ENCODE measurements at regions not wholly inside any gene's neighbourhood (a gene's known extent, or its start where the extent isn't known, plus 50 kb on each side); places are given as distances from the start of the nearest gene placed in this dataset.
"Not testable (repeated sequence)": the region's sequence is repeated elsewhere in the genome, so short reads cannot be mapped to it uniquely, and the experiment has no call there.

DNA sequence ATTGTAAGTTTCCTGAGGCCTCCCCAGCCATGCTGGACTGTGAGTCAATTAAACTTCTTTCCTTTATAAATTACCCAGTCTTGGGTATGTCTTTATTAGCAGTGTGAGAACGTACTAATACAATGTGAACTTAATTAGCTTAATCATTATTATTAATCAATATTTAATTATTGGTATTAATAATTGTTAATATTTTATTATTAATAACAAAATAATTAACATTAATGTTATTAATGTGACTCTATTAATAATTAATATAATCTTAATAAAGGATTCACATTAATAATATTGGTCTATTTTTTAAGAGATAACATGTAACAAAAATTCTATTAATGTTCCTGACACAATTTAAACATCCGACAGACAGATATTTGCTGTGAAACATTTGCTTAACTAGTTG is 164.9 kb upstream of the ATF7IP start:
- TF ChIP-seq, protein P1, sequence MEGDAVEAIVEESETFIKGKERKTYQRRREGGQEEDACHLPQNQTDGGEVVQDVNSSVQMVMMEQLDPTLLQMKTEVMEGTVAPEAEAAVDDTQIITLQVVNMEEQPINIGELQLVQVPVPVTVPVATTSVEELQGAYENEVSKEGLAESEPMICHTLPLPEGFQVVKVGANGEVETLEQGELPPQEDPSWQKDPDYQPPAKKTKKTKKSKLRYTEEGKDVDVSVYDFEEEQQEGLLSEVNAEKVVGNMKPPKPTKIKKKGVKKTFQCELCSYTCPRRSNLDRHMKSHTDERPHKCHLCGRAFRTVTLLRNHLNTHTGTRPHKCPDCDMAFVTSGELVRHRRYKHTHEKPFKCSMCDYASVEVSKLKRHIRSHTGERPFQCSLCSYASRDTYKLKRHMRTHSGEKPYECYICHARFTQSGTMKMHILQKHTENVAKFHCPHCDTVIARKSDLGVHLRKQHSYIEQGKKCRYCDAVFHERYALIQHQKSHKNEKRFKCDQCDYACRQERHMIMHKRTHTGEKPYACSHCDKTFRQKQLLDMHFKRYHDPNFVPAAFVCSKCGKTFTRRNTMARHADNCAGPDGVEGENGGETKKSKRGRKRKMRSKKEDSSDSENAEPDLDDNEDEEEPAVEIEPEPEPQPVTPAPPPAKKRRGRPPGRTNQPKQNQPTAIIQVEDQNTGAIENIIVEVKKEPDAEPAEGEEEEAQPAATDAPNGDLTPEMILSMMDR (conservative IDR thresholded peaks at IDR 0.05; ENCODE audit: low read depth, low read length): no peak
- H3K4me3 ChIP-seq (ENCODE audit: low read depth, low read length): no peak overlapping the region
- no peak for DNase-seq (ENCODE audit: low read depth)

DNA sequence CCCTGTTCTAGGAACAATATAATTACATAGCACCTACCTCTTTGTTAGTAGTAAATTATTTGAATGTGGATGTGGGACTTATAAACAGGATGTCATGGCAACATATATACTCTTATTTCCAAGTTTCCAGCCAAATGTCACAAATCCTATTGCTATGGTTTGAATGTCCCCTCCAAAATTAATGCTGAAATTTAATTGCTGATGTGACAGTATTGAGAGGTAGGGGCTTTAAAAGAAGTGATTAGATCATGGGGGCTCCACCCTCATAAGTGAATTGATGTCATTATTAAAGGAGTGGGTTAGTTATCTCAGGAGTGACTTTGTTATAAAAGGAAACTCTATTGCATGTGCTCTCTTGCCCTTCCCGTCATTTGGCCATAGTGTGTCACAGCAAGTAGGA is 164.2 kb upstream of the ATF7IP start:
- TF ChIP-seq, protein P1 (conservative IDR thresholded peaks at IDR 0.05; ENCODE audit: low read depth, low read length): no peak
- no peak overlapping the region for H3K4me3 ChIP-seq (ENCODE audit: low read depth, low read length)

GRCh38 chr12:14207905-14208551 is 157.5 kb upstream of the ATF7IP start:
- TF ChIP-seq, protein P1 (conservative IDR thresholded peaks at IDR 0.05; ENCODE audit: low read depth, low read length): no peak
- no peak overlapping the region for H3K4me3 ChIP-seq (ENCODE audit: low read depth, low read length)
- no peak for DNase-seq (ENCODE audit: low read depth)

More for the DNA sequence above, 164.2 kb upstream of the ATF7IP start:
- DNase-seq (ENCODE audit: low read depth): no peak

GRCh38 chr12:14211947-14212387 is 153.5 kb upstream of the ATF7IP start:
- no peak for DNase-seq (ENCODE audit: low read depth)
- TF ChIP-seq, protein P1 (conservative IDR thresholded peaks at IDR 0.05; ENCODE audit: low read depth, low read length): no peak
- no peak overlapping the region for H3K4me3 ChIP-seq (ENCODE audit: low read depth, low read length)

- DNase-seq (ENCODE audit: low read depth): no peak
- TF ChIP-seq, protein P1 (conservative IDR thresholded peaks at IDR 0.05; ENCODE audit: low read depth, low read length): no peak
- H3K4me3 ChIP-seq (ENCODE audit: low read depth, low read length): no peak overlapping the region
Measured at GRCh38 chr12:14213542-14213941, 151.9 kb upstream of the ATF7IP start.

- no peak for DNase-seq (ENCODE audit: low read depth)
- TF ChIP-seq, protein P1 (conservative IDR thresholded peaks at IDR 0.05; ENCODE audit: low read depth, low read length): no peak
- no peak overlapping the region for H3K4me3 ChIP-seq (ENCODE audit: low read depth, low read length)
Measured at GRCh38 chr12:14214495-14214894, 151.0 kb upstream of the ATF7IP start.

DNA sequence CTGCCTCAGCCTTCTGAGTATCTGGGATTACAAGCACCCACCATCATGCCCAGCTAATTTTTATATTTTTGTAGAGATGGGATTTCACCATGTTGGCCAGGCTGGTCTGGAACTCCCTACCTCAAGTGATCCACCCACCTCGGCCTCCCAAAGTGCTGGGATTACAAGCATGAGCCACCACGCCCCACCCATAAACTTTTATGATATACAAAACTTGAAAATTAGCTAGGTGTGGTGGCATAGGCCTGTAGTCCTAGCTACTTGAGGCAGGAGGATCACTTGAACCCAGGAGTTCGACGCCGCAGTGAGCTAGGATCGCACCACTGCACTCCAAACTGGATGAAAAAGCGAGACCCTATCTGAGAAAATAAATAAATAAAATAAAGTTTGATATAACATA is 149.5 kb upstream of the ATF7IP start:
- not testable (repeated sequence) for DNase-seq (ENCODE audit: low read depth)

More for the DNA sequence above, 149.5 kb upstream of the ATF7IP start:
- not testable (repeated sequence) for H3K4me3 ChIP-seq (ENCODE audit: low read depth, low read length)
